ENCODE measurements at regions not wholly inside any gene's neighbourhood (a gene's known extent, or its start where the extent isn't known, plus 50 kb on each side); places are given as distances from the start of the nearest gene placed in this dataset.

DNA sequence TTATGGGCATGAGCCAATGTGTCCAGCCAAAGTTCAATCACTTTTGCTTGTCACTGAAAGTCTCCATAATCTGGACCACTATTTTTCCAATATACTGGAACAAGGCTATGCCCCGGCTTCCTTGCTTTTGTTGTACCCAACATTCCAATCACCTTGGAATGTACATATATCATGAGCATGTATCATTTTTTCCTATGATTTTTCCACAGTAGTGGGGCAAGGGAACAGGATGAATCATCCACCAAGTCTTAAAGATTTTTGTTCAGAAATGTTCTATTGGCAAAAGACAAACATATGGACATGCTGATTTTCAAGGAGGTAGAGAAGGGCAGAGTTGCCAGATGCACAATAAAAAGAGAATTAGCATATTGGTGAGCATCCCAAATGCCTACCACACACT lies 548.1 kb upstream of the INTU start:
- DNase-seq (no peak), ATAC-seq (no peak)

DNA sequence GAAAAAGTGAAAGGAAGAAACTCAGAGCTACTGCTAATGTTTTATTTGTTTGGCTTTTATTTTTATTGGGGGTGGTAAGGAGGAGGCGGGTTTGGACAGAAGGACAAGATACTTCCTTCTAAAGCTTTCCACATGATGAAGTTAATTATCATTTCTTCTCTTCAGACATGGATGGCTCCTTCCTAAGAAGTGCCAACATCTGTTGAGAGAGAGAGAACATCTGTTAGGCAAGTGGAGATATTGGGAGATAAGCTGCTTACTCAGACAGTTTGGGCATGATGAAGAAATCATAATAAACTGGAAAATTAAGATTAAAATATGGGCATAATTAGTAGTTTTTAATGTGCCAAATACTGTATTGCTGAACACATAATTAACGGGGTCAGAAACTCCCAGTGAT lies 535.7 kb upstream of the INTU start:
- no peak for ATAC-seq
- DNase-seq = no peak

DNA sequence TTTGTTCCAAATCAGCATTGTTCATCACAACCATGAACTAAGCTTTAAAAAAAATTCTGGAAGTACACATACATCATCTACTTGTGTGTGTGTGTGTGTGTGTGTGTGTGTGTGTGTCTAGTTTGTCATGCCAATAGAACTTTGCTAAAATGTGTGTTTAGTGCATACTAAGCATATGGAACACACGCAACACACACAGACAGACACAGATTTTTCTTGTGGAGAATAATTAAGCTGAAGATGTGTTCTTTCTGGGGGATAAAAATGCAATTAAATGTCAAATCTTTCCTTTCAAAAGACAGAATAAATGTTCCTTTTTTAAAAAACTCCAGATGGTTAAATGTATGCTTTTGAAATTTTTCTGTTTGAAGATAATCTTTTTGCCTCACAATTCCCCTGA lies 530.4 kb upstream of the INTU start:
- DNase-seq (no peak), ATAC-seq (no peak)

DNA sequence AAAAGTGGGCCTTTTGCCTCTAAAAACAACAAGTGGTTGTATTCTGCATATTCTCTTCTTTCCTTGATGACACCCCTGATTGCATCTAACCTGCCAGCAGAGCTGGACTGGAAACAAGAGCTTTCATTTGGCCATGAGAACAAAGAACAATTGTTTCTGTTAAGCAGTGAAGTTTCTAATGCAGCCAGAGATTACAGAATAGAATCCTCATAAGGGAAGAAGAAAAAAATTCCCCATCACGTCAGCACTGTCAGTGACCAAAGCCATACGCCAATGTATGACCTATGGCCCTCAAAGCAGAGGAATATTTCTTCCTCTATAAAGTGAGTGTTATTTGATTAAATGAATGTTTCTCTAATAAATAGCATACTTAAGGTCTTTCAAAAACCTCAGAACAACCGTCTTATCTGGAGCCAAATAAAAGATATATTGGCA lies 529.1 kb upstream of the INTU start:
- no peak for ATAC-seq

DNA sequence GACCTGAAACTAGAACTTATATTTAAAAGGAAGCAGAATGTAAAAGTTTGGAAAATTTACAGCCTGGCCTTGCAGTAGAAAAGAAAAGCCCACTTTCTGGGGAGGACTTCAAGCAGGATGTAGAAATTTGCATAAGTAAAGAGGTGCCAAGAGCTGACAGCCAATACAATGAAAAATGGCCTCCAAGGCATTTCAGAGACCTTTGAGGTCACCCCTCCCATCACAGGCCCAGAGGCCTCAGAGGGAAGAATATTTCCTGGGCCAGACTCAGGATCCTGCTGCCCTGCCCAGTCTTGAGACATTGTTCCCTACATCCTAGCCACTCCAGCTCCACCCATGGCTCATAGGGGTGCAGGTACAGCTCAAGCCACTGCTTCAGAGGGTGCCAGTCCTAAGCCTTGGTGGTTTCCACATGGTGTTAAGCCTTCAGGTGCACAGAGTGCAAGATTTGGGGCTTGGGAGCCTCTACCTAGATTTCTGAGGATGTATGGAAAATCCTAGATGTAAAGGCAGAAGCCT lies 518.9 kb upstream of the INTU start:
- DNase-seq = no peak
- ATAC-seq = no peak

More for the DNA sequence above, 529.1 kb upstream of the INTU start:
- no peak for DNase-seq

DNA sequence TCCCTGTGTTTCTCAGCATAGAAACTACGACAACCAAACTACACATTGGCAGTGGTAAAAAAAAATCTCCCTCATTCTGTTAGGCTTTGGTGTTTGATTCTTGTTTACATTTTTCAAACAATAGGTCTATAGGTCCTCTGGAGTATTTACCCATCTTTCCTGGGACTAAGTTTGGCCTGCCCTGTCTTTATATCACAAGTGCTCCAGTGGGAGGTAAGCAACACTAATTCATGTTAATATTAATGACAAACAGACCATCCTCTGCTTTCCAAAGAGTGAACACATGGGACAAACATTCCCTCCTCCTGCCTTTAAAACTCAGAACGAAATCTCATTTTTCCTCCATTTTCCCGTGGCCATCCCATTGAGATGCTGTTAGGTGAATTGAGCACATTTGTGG lies 514.1 kb upstream of the INTU start:
- DNase-seq (no peak), ATAC-seq (no peak)

DNA sequence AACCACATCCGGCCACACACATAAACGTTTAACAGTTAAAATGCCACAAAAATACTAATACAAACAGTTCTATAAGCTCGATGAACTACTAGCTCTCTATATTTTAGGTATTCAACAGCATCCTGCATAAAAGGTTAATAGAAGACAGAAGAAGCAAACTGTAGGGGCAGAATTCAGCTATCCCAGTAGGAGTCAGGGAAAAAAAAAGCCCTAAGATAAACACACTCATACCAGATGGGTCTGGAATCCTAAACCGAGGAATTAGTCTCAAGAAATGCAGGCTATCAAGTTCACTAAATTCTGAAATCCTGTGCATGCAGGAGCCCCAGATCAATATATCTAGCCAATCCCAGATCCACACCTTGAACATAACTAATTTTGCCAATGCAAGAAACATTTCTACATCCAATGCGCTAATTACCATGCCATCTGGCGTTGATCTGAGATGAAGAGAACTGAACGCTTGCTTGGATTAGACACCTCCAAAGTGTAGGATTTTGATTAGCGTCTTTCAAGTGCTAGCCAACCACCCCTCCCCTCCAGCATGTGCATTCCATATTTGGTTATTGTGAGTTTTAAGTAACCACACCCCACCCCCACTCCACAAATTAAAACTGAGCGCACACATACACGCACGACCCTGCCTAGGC lies 512.2 kb upstream of the INTU start:
- no peak for ATAC-seq
- DNase-seq = no peak

DNA sequence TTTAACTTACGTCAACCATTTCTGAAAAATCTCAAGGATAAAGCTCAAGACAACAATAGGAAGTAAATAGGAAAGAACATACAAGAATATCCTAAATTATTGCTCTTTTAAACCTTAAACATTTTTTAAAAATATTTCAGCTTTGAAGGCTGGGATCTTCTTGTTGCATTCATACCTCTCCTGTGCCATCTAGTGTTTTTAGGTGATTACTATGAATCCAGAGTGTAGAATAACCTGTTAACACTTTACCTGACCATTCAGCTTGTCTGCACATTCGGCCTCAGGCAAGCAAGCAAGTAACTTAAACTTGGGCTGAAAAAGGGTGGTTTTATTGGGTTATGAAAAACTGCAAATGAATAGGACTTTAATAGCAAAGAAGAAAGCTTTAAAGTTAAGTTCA lies 507.8 kb upstream of the INTU start:
- ATAC-seq (no peak), DNase-seq (no peak)

DNA sequence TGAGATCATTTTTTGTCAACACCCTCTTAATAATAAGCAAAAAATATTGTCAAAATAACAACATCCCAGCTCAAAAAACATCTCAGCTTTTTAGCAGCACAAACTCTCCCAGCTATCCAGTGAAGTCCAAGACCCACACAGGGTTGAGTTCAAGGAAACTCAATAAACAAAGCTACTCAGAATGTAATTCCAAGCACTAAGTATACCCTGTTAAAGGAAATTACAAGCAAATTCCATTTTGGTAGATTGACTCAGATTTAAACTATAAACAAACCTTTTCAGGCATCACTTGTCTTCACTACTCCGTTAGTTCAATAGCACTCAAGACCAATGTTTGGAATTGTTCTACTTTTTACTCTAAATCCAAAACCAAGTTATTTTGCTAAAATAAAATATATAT lies 506.0 kb upstream of the INTU start:
- no peak for DNase-seq
- ATAC-seq = no peak

DNA sequence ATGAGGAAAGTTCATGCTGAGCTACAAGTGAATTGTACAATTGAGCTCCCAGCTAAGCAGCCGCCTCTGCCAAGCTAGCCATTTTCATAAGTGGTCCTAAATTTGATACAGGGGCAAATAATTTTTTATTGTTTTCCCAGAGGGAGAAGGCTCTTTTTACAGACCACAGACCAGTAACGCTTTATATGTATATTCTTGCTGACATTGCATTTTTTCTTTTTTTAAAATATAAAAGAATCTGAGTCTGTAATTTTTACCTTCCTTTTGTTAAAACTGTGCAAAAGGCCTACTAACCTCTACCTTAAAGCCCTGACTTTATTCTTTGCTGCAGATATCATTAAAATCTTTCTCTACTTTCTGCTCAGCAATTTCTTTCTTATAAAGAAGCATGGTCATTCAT lies 501.2 kb upstream of the INTU start:
- DNase-seq (no peak), ATAC-seq (no peak)

DNA sequence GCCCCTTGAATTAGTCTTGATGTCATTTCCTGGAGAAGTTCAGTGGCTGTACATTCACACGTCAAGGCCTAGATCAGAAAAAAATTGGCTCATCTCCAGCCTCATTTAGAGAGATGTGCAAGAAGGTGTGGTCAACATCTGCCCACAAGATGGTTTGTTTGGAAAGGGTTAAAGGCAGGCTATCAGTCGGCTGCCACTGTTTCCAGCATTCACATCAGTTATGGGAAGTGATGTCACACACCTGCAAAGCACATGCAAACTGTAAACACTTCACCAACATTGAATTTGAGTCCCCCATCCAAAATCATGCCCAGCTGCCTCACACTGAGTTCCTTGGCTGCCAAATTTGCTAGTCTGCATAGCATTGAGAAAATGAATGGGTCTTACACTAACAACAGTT lies 498.3 kb upstream of the INTU start:
- no peak for ATAC-seq

DNA sequence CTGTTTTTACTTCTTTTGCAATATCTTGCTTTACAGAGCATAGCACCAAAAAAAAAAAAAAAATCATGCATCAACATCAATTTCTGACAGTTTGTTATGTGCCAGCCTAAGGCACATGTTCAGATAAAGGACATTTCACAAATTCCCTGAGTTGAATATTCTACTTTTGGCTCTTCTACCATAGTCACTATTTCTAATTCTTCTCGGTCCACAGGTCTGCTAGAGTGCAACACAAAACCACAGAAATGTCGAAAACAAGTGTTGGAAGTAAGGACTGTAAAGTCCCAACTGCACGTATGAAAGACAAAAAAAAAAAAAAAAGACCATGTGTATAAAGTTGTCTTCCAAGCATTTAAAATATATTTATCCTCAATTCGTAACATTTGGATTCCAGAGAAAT lies 494.2 kb upstream of the INTU start:
- DNase-seq = no peak
- ATAC-seq = no peak

More for the DNA sequence above, 498.3 kb upstream of the INTU start:
- no peak for DNase-seq

DNA sequence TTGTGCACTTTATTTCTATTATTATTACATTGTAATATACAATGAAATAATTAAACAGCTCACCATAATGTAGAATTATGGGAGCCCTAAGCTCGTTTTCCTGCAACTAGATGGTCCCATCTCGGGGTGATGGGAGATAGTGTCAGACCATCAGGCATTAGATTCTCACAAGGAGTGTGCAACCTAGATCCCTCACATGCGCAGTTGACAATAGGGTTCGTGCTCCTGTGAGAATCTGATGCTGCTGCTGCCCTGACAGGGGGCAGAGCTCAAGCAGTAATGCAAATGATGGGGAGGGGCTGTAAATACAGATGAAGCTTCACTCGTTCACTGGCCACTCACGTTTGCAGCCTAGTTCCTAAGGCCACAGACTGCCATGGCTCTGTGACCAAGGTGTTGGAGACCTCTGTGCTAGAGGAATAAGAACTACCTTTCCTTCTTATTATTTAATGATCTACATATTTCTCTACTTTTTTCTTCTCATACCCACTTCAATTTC lies 492.9 kb upstream of the INTU start:
- DNase-seq (no peak), ATAC-seq (no peak)

DNA sequence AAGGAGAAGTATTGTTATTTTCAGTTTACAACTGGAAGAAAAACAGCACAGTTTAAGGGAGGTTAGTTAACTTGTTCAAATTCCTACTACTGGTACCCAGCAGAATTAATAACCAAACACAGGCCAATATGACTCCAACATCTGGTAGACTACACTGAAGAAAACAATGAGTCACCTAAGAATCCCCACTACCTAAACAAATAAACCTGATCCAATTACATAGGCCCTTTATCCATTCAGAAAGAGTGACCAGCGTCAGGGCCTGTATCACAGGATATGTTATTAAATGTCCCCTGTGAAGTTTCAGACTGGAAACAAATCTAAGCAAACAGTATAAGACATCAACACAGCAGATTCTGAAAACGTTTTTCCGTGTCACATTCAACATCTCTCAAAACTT lies 492.5 kb upstream of the INTU start:
- no peak for ATAC-seq
- no peak for DNase-seq

DNA sequence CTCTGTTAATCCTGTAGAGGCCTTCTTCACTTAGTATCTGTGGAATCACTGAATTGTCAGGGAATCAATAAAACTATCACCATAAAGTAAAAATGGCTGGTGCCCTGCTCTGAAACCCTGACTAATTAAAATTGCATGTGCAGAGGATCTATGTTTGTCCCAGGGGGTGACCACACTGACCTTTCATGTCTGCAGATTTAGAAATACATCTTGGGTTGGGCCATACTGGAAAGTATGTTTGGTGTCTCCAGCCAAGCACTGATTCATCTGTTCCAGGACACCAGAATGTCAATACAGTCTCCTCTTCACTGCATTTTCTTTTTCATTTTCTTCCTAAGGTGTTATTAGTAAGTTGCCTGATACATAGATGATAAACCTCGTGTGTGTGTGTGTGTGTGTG lies 490.9 kb upstream of the INTU start:
- DNase-seq = no peak

DNA sequence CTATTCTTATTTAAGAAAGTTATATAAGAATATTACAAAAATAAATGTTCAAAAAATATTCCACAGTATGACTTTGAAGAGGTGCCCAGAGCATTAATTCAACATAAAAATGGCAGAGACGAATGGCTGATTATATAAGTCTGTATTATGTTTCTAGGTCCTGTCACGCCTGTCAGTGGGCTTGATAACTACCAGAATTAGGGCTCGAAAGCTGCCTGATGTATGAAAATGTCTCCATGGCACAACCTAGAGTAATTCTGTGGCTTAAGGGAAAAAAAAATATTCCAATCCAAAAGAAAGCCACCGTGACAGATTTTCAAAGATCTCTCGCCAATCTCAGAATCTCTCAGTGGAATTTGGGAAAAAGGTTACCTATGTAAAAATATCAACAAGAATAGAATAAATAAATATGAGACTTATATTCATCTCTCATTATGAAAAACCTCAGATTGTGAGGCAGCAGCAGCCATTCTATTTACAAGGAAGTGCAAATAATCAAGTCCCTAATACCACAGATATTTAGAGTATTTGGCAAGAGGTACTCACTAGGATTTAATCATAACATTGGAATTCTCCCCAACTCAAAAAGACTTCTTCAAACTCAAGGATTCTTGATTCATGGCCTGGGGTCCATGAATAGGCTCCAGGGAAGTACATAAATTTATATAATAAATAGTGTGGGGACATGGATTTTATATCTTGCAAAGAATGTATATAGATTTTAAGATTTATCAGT lies 489.1 kb upstream of the INTU start:
- ATAC-seq (no peak), DNase-seq (no peak)

More for the DNA sequence above, 490.9 kb upstream of the INTU start:
- ATAC-seq = no peak

DNA sequence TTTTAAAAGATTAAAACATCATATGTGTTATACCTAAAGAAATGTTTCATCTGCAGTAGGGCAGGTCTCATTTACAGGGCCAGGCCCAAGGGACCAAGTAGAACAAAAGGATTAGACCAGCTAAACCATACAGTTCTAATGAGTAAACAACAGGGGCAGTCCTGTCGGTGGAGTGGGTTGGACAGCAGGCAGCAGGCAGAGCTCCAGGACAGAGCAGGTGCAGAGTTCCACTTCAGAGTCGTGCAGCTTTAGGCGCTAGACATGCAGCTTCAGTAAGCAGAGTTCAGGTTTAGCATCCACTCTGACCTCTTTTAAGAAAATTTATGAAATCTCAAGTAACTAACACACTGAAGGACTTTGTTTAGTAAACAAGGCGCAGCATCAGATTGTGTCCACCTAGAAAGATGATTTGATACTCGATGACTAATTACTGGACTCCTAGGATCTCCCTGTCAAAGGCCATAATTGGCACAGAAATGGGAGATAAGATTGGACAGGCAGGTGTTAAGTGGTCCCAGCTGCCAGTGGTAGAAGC lies 487.7 kb upstream of the INTU start:
- no peak for DNase-seq
- no peak for ATAC-seq

DNA sequence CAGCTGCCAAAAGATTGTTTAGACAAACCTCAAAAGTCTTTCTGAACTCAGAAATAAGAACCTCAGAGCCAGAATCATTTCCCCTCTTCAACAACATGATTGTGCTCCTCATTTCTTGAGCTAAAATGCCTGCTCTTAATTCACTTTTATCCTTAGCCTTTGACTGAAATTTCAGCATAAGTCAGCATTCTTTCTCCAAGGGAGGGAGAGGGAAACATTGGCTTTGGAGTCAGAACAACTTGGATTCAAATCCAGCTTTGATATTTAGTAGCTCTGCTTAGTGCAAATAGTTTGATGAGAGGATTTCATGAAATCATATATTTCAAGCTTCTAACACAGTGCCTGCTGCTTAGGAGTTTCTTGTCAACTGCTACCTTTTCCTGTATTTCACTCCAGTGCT lies 484.6 kb upstream of the INTU start:
- ATAC-seq (no peak), DNase-seq (no peak)

DNA sequence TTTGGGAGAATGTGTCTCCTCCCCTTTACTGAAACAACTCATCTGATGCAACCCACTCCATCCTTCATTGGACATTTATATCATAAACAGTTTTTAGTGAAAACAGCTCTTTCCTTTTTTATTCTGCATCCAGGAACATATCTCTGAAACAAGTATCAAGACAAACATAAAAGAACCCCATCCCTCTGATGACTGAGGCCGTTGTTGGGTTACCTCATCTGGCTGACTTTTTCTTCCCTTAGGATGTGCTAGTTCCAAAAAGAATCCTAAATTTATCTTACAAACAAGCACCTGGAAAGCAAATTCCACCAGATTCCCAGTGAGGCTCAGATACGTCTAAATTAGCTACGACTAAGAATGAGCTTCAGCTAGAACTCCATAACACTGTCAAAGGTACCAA lies 483.7 kb upstream of the INTU start:
- DNase-seq = no peak
- no peak for ATAC-seq

DNA sequence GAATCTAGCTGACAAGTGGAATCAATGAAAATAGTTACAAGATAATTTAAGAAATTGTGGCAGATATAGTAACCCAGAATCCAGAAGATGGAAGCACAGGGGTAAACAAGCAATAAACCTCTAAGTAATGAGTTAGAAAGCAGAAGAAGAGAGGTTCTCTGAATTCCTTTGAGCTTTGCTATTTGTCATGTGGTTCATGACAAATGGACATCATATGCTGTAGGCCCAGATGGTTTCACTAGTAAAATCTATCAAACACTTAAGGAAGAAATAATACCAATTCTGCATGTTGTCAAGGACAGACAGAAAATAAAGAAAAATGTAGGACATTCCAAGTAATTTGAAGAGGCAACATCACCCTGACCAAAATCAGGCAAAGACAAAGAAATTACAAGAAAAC lies 480.8 kb upstream of the INTU start:
- no peak for DNase-seq
- no peak for ATAC-seq

DNA sequence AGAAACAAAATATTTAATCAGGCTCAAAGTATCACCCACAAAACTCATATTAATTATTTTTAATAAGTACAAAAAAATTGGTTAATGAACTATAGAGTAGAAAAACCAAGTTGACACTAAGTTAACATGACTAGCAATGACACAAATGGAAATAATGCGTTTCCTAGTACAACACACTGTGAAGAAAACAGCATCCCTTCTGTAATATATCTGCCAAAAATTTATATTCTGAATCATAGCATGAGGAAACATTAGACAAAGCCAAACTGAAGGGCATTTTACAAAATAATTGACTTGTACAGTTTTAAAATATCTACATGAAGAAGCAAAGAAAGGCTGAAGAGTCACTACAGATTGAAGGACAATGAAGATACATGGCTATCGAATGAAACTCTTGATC lies 477.6 kb upstream of the INTU start:
- ATAC-seq = no peak
- no peak for DNase-seq

DNA sequence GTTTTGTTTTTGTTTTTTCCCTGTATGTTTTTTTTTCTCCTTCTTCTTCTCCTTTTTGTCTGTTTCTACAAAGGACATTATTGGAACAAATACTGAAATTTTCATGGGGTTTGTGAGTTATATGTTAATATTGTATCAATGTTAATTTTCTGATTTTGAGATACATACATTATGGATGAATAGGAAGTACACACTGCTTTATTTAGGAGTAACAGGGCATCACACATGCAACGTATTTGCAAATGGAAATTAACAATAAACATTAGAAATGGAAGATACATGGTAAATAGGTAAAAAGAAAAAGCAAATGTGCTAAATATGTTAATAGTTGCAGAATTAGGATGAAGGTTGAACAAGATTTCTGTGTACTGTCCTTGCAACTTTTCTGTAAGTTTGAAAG lies 477.2 kb upstream of the INTU start:
- DNase-seq (no peak), ATAC-seq (no peak)

DNA sequence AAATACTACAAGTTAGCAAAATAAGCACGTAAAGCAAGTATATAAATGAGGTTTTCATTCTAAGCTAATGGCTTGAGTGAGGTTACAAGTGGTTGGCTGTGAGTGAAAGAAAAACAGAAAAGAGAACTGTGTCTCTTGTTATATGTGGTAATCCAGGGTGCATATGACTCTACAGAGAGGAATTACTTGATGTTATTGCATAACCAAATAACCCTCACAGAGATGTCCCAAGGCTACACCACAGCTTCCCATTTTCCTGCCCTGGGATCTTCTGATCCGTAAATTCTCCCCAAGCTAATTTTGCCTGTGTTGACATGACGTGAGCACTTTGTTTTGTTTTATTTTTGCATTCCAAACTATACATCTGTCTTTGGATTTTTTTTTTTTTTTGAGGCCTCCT lies 470.0 kb upstream of the INTU start:
- no peak for DNase-seq

DNA sequence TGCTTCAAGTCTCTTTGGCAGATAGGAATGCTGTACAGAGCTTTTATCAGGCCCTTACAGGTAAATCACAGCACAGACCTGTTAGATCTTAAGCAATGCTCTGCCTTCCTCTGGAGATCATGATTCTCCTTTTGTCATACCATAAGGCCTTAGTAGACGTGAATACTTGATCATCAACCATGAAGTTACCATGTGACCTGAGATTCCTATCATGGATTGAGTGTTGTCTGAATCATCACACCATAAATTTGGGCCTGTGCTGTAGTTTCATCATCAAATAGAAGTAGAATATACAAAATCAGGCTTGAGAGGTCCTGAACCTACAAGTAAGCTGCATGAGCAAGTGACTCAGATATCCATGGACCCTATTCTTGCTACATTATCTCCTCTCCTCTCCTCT lies 466.8 kb upstream of the INTU start:
- DNase-seq (no peak), ATAC-seq (no peak)

More for the DNA sequence above, 470.0 kb upstream of the INTU start:
- no peak for ATAC-seq
